ENCODE measurements at regions not wholly inside any gene's neighbourhood (a gene's known extent, or its start where the extent isn't known, plus 50 kb on each side); places are given as distances from the start of the nearest gene placed in this dataset.

DNA sequence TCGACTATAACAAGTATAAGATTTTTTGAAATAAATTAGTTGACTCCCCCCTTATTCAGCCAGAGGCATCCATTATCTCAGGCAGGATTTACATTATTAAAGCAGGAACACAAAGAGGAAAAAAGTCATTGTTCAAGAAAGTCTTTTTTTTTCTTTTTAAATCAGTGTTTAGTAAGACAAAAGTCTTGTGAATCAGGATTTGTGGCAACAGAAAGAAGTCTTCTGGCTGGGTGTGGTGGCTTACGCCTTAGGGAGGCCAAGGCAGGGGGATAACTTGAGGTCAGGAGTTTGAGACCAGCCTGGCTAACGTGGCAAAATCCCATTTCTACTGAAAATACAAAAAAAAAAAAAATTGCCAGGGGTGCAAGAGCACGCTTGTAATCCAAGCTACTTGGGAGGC is 505.5 kb downstream of the LMO4 start:
- DNase-seq = no peak

DNA sequence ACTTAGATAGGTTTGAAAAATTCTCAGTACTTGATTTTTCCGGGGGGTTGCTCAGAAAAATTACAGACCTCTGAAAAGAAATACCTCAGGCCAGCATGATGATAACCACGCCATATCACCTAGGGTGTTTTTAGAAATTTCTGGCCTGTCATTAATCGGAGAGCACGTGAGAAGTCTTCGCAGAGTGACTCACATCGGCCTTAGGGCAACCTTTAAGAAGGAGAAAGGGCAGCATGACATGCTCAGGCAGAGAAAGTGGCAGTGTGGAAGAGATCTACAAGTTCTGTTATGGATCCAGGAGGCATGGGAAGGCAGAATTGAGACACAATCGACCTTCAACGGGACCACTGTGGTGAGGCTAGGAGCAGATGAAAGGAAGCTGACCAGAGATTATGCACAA is 506.3 kb downstream of the LMO4 start:
- DNase-seq = no peak

DNA sequence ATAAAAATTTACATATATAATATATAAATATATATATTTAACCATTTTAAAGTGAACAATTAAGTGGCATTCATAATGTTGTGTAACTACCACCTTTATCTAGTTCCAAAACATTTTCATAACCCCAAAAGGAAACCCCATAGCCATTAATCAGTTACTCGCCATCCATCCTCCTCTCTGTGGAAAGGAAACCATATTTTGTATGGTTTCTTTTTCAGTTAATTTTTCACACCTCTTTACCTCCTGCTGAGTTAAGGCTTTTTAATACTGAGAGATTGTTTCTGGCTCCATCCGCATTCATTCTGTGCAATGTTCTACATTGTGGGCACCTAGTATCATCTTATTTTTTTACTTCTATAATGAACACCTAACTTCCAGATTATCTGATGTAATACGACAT is 512.1 kb downstream of the LMO4 start:
- DNase-seq = no peak

DNA sequence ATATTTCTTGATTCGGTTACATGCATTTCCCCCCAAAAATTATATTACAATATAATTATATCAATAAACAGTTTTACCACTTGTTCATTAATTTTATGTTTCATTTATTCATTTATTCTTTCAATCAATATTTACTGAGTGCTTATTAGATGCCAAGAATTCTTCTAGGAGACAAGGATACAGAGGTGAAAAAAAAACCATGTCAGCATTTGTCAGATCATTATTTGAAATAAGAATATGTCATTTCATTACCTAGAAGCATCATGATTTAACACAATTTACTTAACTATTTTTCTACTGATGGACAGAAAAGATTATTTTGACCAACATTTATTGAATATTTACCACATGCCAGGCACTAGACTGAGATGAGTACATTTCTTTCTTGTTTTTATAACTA is 512.7 kb downstream of the LMO4 start:
- DNase-seq = no peak

DNA sequence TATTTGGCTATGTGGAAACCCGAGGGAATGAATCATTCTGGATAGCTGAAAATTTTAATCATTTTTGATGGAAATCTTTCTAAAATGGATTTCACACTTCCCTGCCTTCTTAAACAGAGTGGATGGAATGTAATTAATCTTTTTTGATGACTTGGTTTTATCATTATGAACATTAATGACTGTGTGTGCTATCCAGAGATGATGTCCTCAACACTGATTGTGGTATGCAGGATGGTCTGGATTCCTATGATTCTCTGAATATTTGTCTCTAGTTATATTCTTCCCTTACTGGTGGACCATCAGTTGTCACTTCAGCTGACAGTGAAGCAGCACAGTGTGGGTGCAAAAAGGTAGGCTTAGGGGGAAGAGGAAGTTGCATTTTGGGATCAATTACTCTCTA is 513.5 kb downstream of the LMO4 start:
- DNase-seq = no peak

DNA sequence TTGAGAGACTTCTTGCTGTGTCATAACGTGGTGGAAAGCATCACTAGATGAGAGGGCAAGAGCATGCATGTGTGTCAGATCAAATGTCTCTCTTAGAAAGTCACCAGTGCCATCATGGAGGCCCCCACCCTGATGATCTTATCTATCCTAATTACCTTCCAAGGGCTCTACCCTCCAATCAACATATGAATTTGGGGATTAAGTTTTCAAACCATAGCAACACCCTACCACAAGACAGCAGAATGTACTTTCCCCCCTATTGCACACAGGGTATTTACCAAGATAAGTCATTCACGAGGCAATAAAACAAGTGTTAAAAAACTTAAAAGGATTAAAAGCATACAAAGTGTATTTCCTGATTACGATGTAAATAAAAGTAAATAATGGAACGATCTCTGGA is 515.6 kb downstream of the LMO4 start:
- no peak for DNase-seq

DNA sequence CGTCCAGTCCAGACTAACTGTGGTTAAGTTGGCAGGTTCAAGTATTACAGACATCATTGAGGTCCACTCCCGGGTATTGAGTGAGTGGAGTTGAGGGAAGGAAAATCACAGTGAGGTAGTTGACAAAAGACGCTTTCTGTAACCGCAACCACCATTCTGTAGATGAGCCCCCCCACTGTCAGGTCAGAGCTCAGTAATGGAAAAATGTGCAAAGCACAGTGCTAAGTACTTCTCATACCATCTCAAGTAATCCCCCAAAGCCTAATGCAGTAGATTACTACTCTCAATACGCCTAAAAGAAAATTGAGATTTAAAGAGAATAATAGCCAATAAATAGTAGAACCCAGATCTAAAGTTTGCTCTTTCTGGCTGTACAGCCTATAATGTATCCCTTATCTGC is 522.8 kb downstream of the LMO4 start:
- no peak for DNase-seq

DNA sequence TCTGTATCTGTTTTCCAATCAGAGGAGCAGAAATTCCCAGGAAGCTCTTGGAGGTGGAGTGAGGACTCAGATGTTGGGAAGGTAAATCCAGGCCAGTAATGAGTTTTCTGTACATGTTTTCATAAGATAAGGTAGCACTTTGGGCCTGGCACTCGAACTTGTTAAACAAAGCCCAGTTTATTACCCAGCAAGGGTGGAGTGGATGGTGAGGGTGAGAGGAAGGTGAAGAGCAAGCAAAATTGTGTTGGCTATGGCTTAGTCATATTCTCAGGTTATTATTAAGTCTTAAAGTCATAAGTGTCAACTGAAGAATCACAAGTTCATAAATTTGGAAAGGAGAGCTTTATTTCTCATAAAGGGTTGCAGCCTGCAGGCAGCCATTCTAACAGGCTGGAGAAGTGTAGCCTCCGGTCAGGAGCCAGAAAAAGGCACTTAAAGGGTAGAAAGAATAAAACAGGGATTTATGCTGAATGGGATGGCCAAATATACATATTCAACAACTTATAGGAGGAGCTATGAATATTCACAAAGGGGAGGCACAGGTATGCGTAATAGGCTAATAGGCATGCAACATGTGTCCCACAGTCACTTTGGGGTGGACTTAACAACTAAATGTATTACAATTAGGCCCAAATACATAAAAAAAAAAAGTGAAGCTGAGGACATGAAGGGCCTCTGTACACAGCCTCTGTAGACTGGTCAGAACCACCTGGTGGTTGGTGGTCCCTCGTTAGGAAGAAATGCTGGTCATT is 523.9 kb downstream of the LMO4 start:
- DNase-seq = no peak

DNA sequence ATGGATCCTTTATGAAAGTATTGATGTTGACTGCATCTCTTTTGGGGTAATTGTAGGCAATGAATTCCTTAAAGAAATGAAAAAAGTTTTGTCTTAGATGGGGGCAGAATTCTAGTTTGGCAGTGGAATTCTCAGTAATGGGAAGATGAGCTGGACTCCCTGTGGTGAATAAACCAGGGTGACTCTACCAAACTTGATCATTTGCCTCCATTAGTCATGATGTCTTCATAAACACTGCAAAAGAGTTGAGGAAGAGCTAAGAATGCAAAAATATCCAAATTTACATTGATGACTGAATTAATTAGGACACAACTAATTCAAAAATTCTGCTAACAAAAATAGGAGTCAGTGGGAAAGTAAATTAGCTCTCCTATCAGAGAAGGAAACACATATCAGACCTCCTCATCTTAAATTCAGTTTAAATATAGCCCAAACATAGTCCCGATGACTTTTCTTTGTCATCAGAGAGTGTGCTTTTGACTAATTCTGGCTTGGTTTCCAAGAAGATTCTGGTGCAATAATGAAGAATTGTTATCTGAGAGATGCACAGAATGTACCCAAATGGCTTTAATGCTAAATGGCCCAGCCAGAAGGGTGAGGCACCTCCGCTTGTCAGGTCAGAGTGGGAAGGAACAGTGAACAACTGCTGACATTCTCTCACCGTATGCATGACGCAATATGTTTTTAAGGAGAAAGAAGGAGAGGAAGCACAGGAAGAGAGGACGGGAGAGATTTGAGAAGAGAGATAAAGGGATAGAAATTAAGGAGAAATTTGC is 525.1 kb downstream of the LMO4 start:
- no peak for DNase-seq

DNA sequence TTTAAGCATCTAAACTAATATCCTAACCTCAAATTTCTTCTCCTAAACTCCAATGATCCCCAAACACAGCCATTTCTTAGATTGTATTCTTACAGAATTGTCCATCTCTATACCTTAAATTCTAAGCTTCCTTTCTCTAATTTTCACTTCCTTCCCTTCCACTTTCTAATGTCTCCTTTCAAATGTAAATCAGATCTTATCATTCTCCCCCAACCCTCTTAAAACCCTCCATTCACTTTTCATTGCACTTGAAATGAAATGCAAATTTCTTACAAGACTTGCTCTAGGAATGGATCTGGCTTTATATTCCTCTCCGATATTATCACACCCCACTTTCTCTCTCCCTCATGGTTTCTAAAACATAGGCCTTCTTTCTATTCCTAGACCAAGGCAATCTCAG is 534.6 kb downstream of the LMO4 start:
- DNase-seq = no peak

DNA sequence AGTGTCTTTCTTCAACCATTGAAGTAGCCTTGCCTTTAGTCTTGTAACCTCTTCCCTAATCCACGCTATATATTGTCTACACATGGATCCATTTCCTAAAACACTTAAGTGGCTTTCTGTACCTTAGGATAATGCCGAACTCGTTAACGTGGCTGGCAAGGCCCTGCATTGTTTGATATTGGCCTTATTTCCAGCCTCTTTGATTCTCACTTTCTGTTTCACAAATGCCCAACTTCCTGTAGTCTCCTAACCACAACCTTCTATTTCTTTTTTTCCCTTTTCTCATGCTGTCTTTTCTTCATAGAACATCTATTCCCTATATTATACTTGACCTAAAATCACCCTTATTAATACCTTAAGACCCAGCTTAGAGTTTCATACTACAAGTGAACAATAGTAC is 536.0 kb downstream of the LMO4 start:
- no peak for DNase-seq

DNA sequence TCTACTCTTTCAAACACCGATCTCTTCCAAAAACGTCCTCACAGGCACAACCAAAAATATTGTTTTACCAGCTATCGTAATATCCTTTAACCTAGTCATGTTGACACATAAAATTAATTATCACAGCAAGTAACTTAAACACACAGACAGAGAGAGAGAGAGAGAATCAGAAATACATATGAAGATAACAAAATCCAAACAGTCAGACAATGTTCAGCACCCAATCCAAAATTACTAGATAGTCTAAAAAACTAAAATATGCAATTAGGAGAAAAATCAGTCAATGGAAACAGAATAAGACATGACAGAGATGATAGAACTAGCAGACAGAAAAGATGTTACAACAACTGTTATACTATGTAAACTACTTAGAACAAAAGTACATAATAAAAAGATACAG is 537.7 kb downstream of the LMO4 start:
- DNase-seq = no peak

DNA sequence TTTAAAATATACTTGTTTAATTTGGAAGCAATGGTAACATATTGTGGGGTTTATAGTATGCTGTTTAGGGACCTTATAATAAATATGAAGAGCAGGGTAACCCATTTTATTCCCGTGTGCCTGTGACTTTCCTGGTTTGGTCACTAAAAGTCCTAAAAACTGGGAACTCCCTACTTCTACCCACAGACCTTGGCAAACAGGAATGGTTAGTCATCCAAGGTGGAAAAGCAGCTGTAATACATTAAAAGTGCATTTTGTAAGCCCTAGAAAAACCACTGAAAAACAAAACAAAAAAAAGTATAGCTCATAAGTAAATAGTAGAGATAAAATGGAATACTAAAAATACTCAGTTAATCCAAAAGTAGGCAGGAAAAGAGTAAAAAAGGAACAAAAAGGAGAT is 538.9 kb downstream of the LMO4 start:
- DNase-seq = no peak

DNA sequence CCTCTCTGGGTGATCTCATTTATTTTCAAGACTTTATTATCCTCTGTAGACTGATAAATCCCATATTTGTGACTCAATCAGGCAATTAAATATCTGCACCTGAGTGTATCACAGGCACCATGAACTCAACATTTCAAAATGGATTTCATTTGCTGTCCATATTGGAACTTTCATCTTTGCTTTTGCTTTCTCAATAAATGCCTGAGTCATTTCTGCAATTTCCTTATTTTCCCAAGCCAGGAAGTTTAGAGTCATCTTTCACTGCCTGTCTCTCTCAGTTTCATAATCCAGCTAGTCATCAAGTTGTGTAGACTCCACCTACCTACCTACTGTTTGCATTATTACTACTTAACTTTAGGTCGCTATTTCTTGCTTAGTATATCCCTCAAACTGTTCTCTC is 540.9 kb downstream of the LMO4 start:
- no peak for DNase-seq

DNA sequence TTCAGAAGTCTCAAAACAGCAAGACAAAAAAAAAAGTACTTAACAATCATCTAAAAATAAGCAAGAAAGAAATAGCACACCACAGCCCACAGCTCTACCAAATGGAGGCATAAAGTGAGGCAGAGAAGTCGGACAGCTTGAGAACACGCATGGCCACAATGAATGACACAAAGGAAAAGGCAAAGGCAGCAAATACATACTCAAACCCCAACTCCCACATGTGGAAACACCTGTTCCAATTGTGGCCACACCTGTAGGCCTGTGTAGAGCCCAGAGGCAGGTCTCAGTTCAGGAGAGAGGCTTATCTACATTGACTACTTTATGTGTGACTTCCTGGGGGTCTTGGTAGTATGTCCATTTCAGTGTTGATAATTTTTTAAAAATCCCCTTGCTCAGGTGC is 543.5 kb downstream of the LMO4 start:
- no peak for DNase-seq

DNA sequence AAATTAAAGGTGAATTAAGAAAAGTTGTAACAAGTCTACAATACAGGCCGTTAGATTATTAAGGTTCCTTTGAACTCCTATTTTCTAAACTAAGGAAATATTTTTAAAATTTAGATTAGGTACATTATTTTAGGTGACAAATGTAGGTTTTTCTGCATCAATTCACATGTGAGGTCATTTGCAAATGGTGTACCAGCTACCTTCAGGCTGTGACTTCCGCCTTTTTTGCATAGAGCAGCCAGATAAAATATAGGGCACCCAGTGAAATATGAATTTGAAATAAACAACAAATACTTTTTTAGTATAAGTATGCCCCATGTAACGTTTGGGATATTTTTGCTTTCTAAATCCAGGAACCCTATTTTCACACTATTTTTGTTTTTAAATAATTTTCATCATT is 544.0 kb downstream of the LMO4 start:
- no peak for DNase-seq

DNA sequence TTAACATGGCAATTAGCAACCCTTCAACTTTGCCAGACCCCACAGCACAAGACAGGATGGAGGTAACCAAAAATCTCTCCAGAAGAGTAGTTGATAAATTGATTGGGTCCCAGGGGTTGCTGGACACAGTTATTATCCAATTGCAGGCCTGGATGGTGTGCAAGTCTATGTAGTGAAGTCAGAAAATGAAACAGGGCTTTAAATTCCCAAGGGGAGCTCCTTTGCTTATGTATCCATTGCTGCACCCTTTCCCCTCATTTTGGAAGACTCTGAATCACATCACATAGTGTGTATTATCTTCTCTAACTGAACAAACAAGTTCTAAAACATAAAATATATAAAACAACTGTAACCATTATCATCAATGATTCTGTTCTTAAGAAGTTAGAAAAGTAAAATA is 550.2 kb downstream of the LMO4 start:
- no peak for DNase-seq

DNA sequence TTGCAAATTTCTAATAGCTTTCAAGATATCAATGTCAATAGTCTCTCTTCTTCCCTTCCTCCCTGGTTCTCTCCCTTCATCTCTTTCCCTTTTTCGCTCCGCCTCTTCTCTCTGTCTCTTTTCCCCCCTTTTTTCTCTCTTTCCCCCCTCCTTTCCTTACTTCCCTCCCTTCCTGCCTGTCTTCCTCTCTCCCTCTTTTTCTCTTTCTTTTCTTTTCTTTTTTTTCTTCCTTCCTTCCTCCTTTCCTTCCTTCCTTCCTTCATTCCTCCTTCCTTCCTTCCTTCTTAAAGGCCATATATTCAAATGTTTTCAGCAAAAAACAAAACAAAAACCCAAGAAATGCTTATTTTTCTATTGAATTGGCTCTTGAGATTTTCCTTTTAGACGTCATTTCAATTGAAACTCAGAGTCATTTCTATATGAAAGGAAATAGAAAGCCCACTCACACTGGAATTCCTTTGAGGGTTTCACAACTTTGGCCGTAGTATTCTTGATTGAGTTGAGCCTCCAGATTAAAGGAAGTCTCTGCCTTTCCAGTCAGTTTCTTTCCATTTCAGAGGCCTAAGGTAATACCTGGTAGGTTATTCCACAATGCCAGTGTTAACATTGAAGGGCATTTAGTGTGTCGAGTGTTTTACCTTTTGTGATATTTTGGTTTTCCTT is 551.5 kb downstream of the LMO4 start:
- DNase-seq = no peak

DNA sequence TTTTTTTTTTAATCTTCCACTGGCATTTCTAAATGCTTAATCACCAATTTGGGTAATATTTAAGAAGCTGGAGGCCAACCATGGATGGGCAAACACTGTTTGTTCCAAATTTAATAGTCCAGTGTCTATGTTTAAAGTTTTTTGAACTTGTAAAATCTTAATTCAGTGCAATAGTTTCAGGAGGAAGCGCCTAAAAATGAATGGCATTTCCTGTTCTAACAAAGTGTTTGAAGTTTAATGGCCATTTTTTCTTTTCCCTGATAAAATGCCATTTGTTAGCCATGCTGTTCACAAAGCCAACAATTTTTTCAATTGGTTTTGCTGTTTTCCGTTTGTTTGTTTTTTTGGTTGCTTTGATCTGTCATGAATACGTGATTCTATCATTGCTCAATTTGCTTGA is 552.1 kb downstream of the LMO4 start:
- DNase-seq = no peak

DNA sequence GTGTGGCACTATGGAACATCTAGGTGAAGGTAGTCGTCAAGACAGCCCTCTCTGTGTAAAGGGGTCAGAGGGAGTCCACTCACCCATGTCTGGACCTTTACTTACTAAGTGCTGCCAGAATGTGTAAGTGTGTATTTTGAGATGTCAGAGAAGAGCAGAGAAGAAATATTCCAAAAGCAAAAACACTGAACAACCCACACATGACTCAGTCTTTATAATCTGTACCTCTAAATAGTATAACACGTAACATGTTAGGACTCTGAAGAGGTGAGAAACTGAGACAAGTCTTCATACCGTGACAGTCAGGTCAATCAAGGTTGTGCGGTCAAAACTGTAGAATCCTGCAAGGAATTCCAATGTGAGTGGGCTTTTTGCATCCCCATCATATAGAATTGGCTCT is 555.2 kb downstream of the LMO4 start:
- DNase-seq = no peak

DNA sequence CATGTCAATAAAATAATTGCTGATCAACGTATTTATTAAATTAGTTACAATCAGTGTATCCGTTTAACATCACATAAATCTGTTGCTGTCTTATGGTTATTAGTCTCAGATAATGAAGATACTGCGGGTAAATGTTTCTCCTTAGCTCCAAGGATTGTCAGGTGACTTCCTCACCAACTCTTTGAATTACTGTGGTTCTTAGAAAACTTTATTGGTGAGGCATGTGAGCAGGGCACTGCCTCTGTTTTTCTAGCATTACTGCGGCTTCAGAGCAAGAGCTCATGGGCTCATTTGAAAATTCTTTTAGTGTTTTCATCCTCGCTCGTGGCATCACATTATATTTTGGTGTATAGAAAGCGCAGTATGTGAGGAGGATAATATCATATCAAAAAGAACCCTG is 555.9 kb downstream of the LMO4 start:
- no peak for DNase-seq

DNA sequence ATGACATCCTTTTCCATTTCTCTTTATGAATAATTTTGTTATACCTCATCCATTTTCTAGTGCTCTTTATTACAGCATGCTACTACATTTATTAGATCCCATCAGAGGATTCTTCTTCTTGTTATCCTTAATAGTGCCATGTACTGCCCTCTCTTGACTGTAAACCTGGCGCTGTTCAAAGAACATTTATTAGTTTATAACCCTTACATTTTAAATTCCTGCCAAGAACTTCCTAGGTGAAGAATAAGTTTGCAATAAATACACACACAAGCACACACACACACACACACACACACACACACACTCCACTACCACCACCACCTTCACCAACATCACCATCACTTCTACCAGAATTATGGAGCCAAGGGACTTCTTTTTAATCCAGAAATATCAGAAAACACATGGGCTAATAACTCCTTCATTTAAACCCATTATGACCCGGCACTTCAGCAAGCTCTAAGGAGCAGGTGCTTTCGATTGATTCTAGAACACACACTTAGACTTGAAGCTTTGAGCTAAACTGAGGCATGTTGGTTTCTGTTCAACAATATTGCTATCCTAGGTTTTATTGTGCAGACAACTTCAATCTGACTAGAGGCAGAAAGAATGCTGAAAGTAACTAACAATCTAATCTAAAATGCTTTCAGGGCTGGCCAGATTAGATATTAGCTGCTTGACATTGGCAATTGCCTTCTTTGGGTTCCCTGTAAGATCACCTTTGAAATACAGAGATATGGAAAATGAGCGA is 556.8 kb downstream of the LMO4 start:
- no peak for DNase-seq

DNA sequence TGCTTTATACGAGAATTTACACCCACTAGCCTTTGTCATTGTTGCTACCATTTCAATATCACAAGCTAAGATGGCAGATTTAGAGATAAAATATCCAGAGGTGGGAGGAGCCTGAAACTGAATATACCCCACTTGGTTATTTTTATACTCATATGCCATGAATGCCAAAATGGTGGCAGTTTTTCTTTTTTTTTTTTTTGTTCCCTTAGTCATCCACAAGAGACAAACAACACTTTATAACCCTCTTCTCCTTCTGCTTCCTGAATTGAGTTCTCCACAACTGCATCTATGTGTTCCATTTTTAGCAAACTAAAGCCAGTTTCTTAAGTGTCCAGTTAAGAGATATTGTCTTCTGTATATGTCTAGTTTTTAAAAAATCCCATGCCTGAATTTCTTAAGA is 558.4 kb downstream of the LMO4 start:
- DNase-seq = no peak

DNA sequence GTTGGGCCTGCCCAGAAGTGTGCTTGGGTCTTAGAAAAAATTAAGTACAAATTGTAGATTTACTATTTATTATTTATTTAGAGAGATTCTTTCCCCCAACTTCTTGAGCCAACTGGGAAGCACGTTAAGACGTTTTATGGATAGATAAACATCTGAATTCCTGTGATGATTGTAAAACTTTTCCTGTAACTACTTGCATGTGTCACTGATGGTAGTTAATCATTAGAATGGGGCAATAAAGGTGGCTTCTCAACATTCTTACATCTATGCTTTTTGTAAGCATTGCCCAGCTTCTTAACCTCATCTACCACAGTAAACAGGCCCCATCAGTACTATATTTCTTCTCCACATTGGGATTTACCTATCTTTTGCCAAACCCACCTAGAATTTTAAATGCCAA is 559.8 kb downstream of the LMO4 start:
- DNase-seq = no peak
